ENCODE measurements at regions not wholly inside any gene's neighbourhood (a gene's known extent, or its start where the extent isn't known, plus 50 kb on each side); places are given as distances from the start of the nearest gene placed in this dataset.

DNA sequence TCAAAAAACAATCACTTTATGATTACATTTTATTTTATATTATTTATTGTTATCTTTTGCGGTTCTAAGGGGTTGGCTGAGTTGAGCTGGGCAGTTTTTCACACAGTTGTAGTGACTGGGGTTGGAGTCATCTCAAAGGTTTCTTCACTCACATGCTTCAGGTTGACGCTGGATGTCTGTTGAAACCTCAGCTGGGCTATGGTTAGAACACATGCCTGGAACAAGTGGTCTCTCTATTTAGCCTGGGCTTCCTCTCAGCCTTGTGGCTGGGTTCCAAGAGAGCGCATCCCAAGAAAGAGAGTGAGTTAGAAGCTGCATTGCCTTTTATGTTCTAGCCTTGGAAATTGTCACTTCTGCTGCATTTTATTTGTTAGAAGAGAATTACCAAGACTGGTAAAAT is 87.4 kb downstream of the CBLL2 start:
- H3K4me1 ChIP-seq (ENCODE audit: low read length), result no peaks in the 10 kb centered on the region
- no peak overlapping the region for H3K9ac ChIP-seq (ENCODE audit: low read length)
- no peak overlapping the region for H3K4me3 ChIP-seq (ENCODE audit: low read length)
- H3K27ac ChIP-seq (ENCODE audit: low read length), result no peak overlapping the region
- H3K36me3 ChIP-seq (replicated peaks; ENCODE audit: low read depth, low read length), result no peaks in the 10 kb centered on the region
- no peaks in the 10 kb centered on the region for H4K20me1 ChIP-seq (ENCODE audit: insufficient read depth, low read length)
- H2AFZ ChIP-seq (ENCODE audit: low read depth, low read length), result no peak overlapping the region
- H3K9me3 ChIP-seq (ENCODE audit: insufficient read depth, low read length), result no peaks in the 10 kb centered on the region
- TF ChIP-seq EZH2phosphoT487 (IDR thresholded peaks at IDR 0.05; ENCODE audit: low read depth), result no peak
- TF ChIP-seq, protein P1, sequence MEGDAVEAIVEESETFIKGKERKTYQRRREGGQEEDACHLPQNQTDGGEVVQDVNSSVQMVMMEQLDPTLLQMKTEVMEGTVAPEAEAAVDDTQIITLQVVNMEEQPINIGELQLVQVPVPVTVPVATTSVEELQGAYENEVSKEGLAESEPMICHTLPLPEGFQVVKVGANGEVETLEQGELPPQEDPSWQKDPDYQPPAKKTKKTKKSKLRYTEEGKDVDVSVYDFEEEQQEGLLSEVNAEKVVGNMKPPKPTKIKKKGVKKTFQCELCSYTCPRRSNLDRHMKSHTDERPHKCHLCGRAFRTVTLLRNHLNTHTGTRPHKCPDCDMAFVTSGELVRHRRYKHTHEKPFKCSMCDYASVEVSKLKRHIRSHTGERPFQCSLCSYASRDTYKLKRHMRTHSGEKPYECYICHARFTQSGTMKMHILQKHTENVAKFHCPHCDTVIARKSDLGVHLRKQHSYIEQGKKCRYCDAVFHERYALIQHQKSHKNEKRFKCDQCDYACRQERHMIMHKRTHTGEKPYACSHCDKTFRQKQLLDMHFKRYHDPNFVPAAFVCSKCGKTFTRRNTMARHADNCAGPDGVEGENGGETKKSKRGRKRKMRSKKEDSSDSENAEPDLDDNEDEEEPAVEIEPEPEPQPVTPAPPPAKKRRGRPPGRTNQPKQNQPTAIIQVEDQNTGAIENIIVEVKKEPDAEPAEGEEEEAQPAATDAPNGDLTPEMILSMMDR (IDR thresholded peaks at IDR 0.05; ENCODE audit: low read depth, low read length), result no peak
- no peaks in the 10 kb centered on the region for H3K79me2 ChIP-seq (ENCODE audit: low read length)
- H3K4me2 ChIP-seq (ENCODE audit: low read length), result no peak overlapping the region
- H3K27me3 ChIP-seq (ENCODE audit: low read depth, low read length), result no peaks in the 10 kb centered on the region

DNA sequence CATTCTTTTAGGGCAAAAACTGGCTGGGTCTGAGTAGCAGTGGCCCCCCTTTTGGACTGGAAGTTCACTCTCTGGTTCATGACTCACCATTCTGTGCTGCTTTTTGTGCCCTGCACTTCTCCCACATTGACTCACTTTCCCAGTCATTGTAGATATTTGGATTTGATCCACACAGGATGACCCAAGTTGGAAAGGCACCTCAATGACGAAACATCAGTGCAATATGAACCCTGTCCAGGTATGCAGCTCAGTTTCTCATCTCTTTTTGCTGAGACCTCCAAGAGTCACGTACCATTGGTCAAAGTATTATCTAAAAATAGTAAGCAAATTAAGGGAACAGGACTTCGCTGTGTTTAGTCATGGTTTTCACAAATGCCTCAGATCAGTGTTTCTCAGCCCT is 92.7 kb downstream of the CBLL2 start:
- TF ChIP-seq, protein P1 (IDR thresholded peaks at IDR 0.05; ENCODE audit: low read depth, low read length), result no peak
- TF ChIP-seq EZH2phosphoT487 (IDR thresholded peaks at IDR 0.05; ENCODE audit: low read depth), result no peak
- Histone ChIP-seq H3K79me2 (ENCODE audit: low read length) (no peaks in the 10 kb centered on the region), H3K4me1 (ENCODE audit: low read length) (no peaks in the 10 kb centered on the region), H3K27ac (ENCODE audit: low read length) (no peak overlapping the region), H3K36me3 (replicated peaks; ENCODE audit: low read depth, low read length) (no peaks in the 10 kb centered on the region), H3K27me3 (ENCODE audit: low read depth, low read length) (no peaks in the 10 kb centered on the region), H3K4me3 (ENCODE audit: low read length) (no peak overlapping the region), H2AFZ (ENCODE audit: low read depth, low read length) (no peak overlapping the region), H3K4me2 (ENCODE audit: low read length) (no peak overlapping the region), H4K20me1 (ENCODE audit: insufficient read depth, low read length) (no peaks in the 10 kb centered on the region), H3K9ac (ENCODE audit: low read length) (no peak overlapping the region), H3K9me3 (ENCODE audit: insufficient read depth, low read length) (no peaks in the 10 kb centered on the region)

DNA sequence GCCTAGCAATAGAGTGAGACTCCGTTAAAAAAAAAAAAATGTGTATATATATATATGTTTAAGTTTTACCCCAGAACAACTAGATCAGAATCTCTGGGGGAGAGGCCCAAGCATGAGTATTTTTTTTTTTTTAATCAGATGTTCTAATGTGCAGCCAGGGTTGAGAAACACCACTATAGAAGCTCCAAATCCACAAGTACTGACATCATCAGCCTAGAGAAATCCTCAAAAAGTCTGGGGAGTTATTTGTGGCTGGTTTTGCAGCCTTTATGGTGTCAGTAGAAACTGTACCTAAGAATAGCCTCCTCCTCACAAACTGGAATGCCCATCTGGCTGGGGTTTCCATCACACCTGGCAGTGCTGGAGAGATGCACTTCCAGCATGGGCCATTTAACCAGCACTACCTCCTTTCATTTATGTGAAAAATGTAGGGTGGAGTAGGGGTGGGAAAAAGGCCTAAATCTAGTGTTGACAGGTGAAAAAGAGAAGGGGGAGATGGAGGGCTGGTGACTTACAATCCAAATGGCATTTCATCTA is 93.5 kb downstream of the CBLL2 start:
- Histone ChIP-seq H3K36me3 (replicated peaks; ENCODE audit: low read depth, low read length) (no peaks in the 10 kb centered on the region), H4K20me1 (ENCODE audit: insufficient read depth, low read length) (no peaks in the 10 kb centered on the region), H3K79me2 (ENCODE audit: low read length) (no peaks in the 10 kb centered on the region), H3K4me1 (ENCODE audit: low read length) (no peaks in the 10 kb centered on the region), H3K27ac (ENCODE audit: low read length) (no peak overlapping the region), H3K4me2 (ENCODE audit: low read length) (no peak overlapping the region), H3K9ac (ENCODE audit: low read length) (no peak overlapping the region), H3K4me3 (ENCODE audit: low read length) (no peak overlapping the region), H3K9me3 (ENCODE audit: insufficient read depth, low read length) (no peaks in the 10 kb centered on the region), H3K27me3 (ENCODE audit: low read depth, low read length) (no peaks in the 10 kb centered on the region), H2AFZ (ENCODE audit: low read depth, low read length) (no peak overlapping the region)
- TF ChIP-seq, protein P1 (IDR thresholded peaks at IDR 0.05; ENCODE audit: low read depth, low read length), result no peak
- no peak for TF ChIP-seq EZH2phosphoT487 (IDR thresholded peaks at IDR 0.05; ENCODE audit: low read depth)

DNA sequence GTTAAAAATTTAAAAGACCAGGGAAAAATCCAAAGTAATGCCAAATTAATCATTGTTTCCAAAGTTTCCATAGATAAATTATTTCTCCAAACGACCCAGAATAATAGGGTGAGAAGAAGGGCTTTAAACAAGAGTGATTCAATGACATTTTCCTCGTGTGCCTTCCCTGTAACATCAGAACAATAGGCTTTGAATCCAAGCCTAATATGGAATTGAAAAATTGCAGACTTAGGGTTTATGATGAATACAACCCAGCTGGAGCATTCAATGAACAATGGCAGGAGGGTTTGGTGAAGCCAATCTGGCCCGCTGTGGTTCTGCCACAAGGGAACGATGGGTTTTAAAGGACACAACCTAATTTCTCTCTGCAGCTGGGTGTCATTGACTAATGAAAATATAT is 94.2 kb downstream of the CBLL2 start:
- no peaks in the 10 kb centered on the region for H4K20me1 ChIP-seq (ENCODE audit: insufficient read depth, low read length)
- no peaks in the 10 kb centered on the region for H3K79me2 ChIP-seq (ENCODE audit: low read length)
- no peaks in the 10 kb centered on the region for H3K9me3 ChIP-seq (ENCODE audit: insufficient read depth, low read length)
- H3K4me2 ChIP-seq (ENCODE audit: low read length), result no peak overlapping the region
- no peak overlapping the region for H3K9ac ChIP-seq (ENCODE audit: low read length)
- no peak for TF ChIP-seq EZH2phosphoT487 (IDR thresholded peaks at IDR 0.05; ENCODE audit: low read depth)
- TF ChIP-seq, protein P1 (IDR thresholded peaks at IDR 0.05; ENCODE audit: low read depth, low read length), result no peak
- no peaks in the 10 kb centered on the region for H3K4me1 ChIP-seq (ENCODE audit: low read length)
- H3K27me3 ChIP-seq (ENCODE audit: low read depth, low read length), result no peaks in the 10 kb centered on the region
- no peak overlapping the region for H3K27ac ChIP-seq (ENCODE audit: low read length)
- no peak overlapping the region for H2AFZ ChIP-seq (ENCODE audit: low read depth, low read length)
- no peaks in the 10 kb centered on the region for H3K36me3 ChIP-seq (replicated peaks; ENCODE audit: low read depth, low read length)
- no peak overlapping the region for H3K4me3 ChIP-seq (ENCODE audit: low read length)
